Fibroblast of lung (primary cell): ENCODE measurements at regions not wholly inside any gene's neighbourhood (a gene's known extent, or its start where the extent isn't known, plus 50 kb on each side); places are given as distances from the start of the nearest gene placed in this dataset.

Experiments used
- DNase-seq, 2 donors: peaks; one replicate each; pipeline versions ENCODE4 v3.0.0 to v3.0.0-alpha.2; 2010; ENCODE audit warnings: low read depth in 2 of 2
- H2AFZ ChIP-seq: 2 replicates; pipeline ENCODE4 v1.5.1; 2012; ENCODE audit warnings: low read length, control low read depth, inconsistent platforms
- H3K27ac ChIP-seq: 2 replicates; pipeline ENCODE4 v1.5.1; 2011; ENCODE audit warnings: low read length, control low read depth; ENCODE audit not compliant: insufficient read depth
- H3K27me3 ChIP-seq: 2 replicates; pipeline ENCODE4 v1.5.1; 2011; ENCODE audit warnings: mild to moderate bottlenecking, low read length; ENCODE audit not compliant: control insufficient read depth, insufficient read depth
- H3K36me3 ChIP-seq: 2 replicates; pipeline ENCODE4 v1.5.1; 2011; ENCODE audit warnings: low read length; ENCODE audit not compliant: control insufficient read depth, insufficient read depth
- H3K4me1 ChIP-seq: 2 replicates; pipeline ENCODE4 v1.5.1; 2011; ENCODE audit warnings: low read length; ENCODE audit not compliant: control insufficient read depth, insufficient read depth; ENCODE audit errors: extremely low read depth
- H3K4me2 ChIP-seq: 2 replicates; pipeline ENCODE4 v1.5.1; 2011; ENCODE audit warnings: low read length, control low read depth; ENCODE audit not compliant: insufficient read depth; ENCODE audit errors: extremely low read depth
- H3K4me3 ChIP-seq, 4 experiments: fragments of 200-600 bp in 1 of 4; sonication (generic) in 1 of 4; replicated peaks in 1 of 4; 2 replicates each; pipeline ENCODE4 v1.5.1; 2011 to 2016; ENCODE audit warnings: low read length in 4 of 4, low read depth in 3 of 4, mild to moderate bottlenecking in 3 of 4, control low read depth in 2 of 4, inconsistent platforms in 1 of 4, mixed read lengths in 1 of 4; ENCODE audit not compliant: insufficient read depth in 1 of 4; ENCODE audit errors: control extremely low read depth in 1 of 4
- H3K79me2 ChIP-seq: 2 replicates; pipeline ENCODE4 v1.5.1; 2012; ENCODE audit warnings: mild to moderate bottlenecking, low read length, inconsistent platforms; ENCODE audit not compliant: control insufficient read depth, insufficient read depth
- H3K9ac ChIP-seq: 2 replicates; pipeline ENCODE4 v1.5.1; 2011; ENCODE audit warnings: mild to moderate bottlenecking, low read length, control low read depth; ENCODE audit not compliant: insufficient read depth
- H3K9me3 ChIP-seq: 2 replicates; pipeline ENCODE4 v1.5.1; 2012; ENCODE audit warnings: low read depth, low read length; ENCODE audit not compliant: control insufficient read depth, insufficient read depth
- H4K20me1 ChIP-seq: 2 replicates; pipeline ENCODE4 v1.5.1; 2011; ENCODE audit warnings: low read length; ENCODE audit not compliant: control insufficient read depth, insufficient read depth; ENCODE audit errors: extremely low read depth
- EZH2 ChIP-seq: IDR thresholded peaks from 2 replicates; pipeline ENCODE4 v1.5.1; 2012; ENCODE audit warnings: low read length, control low read depth, mild to moderate bottlenecking; ENCODE audit errors: missing control alignments
- TF ChIP-seq, protein P1 (sequence below), 2 donors: IDR thresholded peaks in 1 of 2; conservative IDR thresholded peaks in 1 of 2; 1 replicate in 1 of 2; 2 replicates in 1 of 2; pipeline ENCODE4 v1.5.1; 2011 to 2012; ENCODE audit warnings: low read length in 2 of 2, control low read depth in 1 of 2, inconsistent platforms in 1 of 2, low read depth in 1 of 2, mild to moderate bottlenecking in 1 of 2

- Histone ChIP-seq H3K79me2 (no peaks in the 10 kb centered on the region), H3K36me3 (no peaks in the 10 kb centered on the region), H3K27ac (no peak overlapping the region), H3K4me1 (no peaks in the 10 kb centered on the region), H3K4me2 (no peak overlapping the region), H3K4me3 (no peak overlapping the region), H3K9me3 (no peaks in the 10 kb centered on the region), H3K9ac (no peak overlapping the region), H3K27me3 (peaks cover under 1% of the 10 kb centered on the region), H2AFZ (no peak overlapping the region), H4K20me1 (no peaks in the 10 kb centered on the region)
- no peak for TF ChIP-seq EZH2
- TF ChIP-seq, protein P1, sequence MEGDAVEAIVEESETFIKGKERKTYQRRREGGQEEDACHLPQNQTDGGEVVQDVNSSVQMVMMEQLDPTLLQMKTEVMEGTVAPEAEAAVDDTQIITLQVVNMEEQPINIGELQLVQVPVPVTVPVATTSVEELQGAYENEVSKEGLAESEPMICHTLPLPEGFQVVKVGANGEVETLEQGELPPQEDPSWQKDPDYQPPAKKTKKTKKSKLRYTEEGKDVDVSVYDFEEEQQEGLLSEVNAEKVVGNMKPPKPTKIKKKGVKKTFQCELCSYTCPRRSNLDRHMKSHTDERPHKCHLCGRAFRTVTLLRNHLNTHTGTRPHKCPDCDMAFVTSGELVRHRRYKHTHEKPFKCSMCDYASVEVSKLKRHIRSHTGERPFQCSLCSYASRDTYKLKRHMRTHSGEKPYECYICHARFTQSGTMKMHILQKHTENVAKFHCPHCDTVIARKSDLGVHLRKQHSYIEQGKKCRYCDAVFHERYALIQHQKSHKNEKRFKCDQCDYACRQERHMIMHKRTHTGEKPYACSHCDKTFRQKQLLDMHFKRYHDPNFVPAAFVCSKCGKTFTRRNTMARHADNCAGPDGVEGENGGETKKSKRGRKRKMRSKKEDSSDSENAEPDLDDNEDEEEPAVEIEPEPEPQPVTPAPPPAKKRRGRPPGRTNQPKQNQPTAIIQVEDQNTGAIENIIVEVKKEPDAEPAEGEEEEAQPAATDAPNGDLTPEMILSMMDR (conservative IDR thresholded peaks at IDR 0.05 in 1 of 2, IDR thresholded peaks at IDR 0.05 in 1 of 2; ENCODE audit: low read depth in 1 of 2, low read length in 2 of 2) = no peak
- DNase-seq = no peak
These were observed 58.8 kb downstream of the HES1 start for GRCh38 chr3:194194757-194195085.

DNA sequence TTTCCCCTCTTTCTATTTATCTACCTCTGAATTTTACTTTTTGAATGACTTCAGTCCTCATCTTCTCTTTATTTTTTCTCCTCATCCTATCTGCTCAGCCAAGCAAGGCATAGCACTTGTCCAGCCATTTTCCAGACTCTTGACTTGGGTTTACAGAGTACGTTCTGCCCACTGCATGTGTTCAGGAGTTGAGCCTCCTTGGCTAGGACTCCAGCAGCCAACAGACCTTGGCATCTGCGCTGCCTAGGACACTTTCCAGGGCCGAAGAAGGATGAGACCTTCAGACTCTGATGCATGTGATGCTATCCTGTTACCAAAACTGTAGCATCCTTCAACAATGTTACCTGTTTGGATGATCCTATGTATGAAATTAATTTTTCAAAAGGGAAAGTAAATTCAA lies 59.7 kb downstream of the HES1 start:
- H3K9me3 ChIP-seq = no peaks in the 10 kb centered on the region
- H2AFZ ChIP-seq = no peak overlapping the region
- H3K27me3 ChIP-seq = peaks cover 4% of the 10 kb centered on the region
- H4K20me1 ChIP-seq = no peaks in the 10 kb centered on the region
- no peaks in the 10 kb centered on the region for H3K36me3 ChIP-seq
- no peak overlapping the region for H3K4me3 ChIP-seq
- H3K4me1 ChIP-seq = no peaks in the 10 kb centered on the region
- no peak overlapping the region for H3K4me2 ChIP-seq
- no peak overlapping the region for H3K9ac ChIP-seq
- DNase-seq = no peak
- no peak overlapping the region for H3K27ac ChIP-seq
- no peaks in the 10 kb centered on the region for H3K79me2 ChIP-seq
- TF ChIP-seq EZH2 = no peak
- TF ChIP-seq, protein P1 (conservative IDR thresholded peaks at IDR 0.05 in 1 of 2, IDR thresholded peaks at IDR 0.05 in 1 of 2; ENCODE audit: low read depth in 1 of 2, low read length in 2 of 2) = no peak

DNA sequence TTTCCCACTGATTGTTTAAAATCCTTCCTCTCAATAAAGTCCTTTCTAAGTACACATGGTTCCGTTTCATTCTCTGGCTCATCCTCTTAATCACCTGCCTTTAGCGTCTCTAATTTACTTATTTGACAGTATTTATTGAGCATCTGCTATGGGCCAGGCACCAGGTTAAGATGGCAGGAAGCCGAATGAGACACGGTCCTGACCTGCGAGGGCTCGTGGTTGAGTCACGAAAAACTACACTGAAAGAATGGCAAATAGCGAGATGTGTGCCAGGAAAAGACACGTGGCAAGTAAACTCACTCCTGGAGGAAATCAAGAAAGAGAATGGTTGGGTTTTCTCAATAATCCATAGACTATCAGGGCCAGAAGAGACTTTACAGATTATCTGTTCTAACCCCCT lies 60.9 kb downstream of the HES1 start:
- no peak overlapping the region for H3K4me2 ChIP-seq
- TF ChIP-seq, protein P1 (conservative IDR thresholded peaks at IDR 0.05 in 1 of 2, IDR thresholded peaks at IDR 0.05 in 1 of 2; ENCODE audit: low read depth in 1 of 2, low read length in 2 of 2) = no peak
- no peak for TF ChIP-seq EZH2

More for the DNA sequence above, 60.9 kb downstream of the HES1 start:
- H3K79me2 ChIP-seq = no peaks in the 10 kb centered on the region
- H3K36me3 ChIP-seq = no peaks in the 10 kb centered on the region
- DNase-seq = peak in 1 of 2 donors; percentile 52
- no peaks in the 10 kb centered on the region for H3K4me1 ChIP-seq
- H3K9me3 ChIP-seq = no peaks in the 10 kb centered on the region
- no peak overlapping the region for H3K9ac ChIP-seq
- H3K27ac ChIP-seq = no peak overlapping the region
- H2AFZ ChIP-seq = no peak overlapping the region
- no peak overlapping the region for H3K4me3 ChIP-seq
- H4K20me1 ChIP-seq = no peaks in the 10 kb centered on the region
- H3K27me3 ChIP-seq = peaks cover 9% of the 10 kb centered on the region
